OCI-LY7 (cell line): ENCODE measurements at regions not wholly inside any gene's neighbourhood (a gene's known extent, or its start where the extent isn't known, plus 50 kb on each side); places are given as distances from the start of the nearest gene placed in this dataset.

Experiments used
- CTCF ChIP-seq: fragments of 200-600 bp; sonication (generic); conservative IDR thresholded peaks from 2 replicates; pipeline ENCODE4 v1.5.1; 2014; ENCODE audit warnings: mild to moderate bottlenecking, antibody characterized with exemption, low read length, moderate library complexity, mixed read lengths
- EZH2phosphoT487 ChIP-seq: fragments of 200-600 bp; sonication (generic); IDR thresholded peaks from 2 replicates; pipeline ENCODE4 v1.6.1; 2018; ENCODE audit warnings: low read depth, borderline replicate concordance, mild to moderate bottlenecking, mixed run types, antibody characterized with exemption, low read length, moderate library complexity, mixed read lengths

- no peak for TF ChIP-seq CTCF
- TF ChIP-seq EZH2phosphoT487: no peak
Measured at GRCh38 chr4:103307453-103308247, 109.5 kb upstream of the CENPE start.
